ENCODE measurements at regions not wholly inside any gene's neighbourhood (a gene's known extent, or its start where the extent isn't known, plus 50 kb on each side); places are given as distances from the start of the nearest gene placed in this dataset.

DNA sequence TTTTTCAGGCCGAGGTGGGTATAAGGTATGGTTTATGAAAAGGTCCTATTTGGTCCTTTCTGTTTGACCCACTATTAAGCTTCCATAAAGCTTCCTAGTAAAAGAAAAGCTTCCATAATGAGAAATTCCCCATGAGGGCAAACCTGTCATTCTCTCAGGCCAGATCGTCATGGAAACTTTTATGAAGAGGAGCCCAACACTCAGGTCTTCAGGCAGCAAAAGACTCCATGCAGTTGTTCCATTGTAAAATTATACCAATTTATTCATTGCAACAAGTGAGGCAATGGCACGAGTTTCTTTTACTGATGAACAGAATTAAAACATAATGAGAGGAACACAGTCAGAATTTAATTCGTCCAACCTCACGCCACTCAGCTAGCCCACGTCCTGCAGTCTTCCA lies 188.6 kb downstream of the MTERF1 start:
- TF ChIP-seq, protein P1, sequence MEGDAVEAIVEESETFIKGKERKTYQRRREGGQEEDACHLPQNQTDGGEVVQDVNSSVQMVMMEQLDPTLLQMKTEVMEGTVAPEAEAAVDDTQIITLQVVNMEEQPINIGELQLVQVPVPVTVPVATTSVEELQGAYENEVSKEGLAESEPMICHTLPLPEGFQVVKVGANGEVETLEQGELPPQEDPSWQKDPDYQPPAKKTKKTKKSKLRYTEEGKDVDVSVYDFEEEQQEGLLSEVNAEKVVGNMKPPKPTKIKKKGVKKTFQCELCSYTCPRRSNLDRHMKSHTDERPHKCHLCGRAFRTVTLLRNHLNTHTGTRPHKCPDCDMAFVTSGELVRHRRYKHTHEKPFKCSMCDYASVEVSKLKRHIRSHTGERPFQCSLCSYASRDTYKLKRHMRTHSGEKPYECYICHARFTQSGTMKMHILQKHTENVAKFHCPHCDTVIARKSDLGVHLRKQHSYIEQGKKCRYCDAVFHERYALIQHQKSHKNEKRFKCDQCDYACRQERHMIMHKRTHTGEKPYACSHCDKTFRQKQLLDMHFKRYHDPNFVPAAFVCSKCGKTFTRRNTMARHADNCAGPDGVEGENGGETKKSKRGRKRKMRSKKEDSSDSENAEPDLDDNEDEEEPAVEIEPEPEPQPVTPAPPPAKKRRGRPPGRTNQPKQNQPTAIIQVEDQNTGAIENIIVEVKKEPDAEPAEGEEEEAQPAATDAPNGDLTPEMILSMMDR (IDR thresholded peaks at IDR 0.05), result no peak
- TF ChIP-seq POLR2AphosphoS5 (IDR thresholded peaks at IDR 0.05) (no peak), EP300 (IDR thresholded peaks at IDR 0.05) (no peak), POLR2A (IDR thresholded peaks at IDR 0.05) (no peak)

Data from stomach (tissue), 4 donors.